PC-9 (cell line): ENCODE measurements at regions not wholly inside any gene's neighbourhood (a gene's known extent, or its start where the extent isn't known, plus 50 kb on each side); places are given as distances from the start of the nearest gene placed in this dataset.

ENCODE experiments used
- EZH2 ChIP-seq: fragments of 200-600 bp; sonication (generic); IDR thresholded peaks from 2 replicates; pipeline ENCODE4 v1.8.0; 2017; ENCODE audit warnings: antibody characterized with exemption, low read depth
- TF ChIP-seq, protein P1 (sequence below): fragments of 200-600 bp; sonication (generic); conservative IDR thresholded peaks from 2 replicates; pipeline ENCODE4 v1.6.1; 2017; ENCODE audit warnings: mixed run types, antibody characterized with exemption, mild to moderate bottlenecking, moderate library complexity

- TF ChIP-seq, protein P1, sequence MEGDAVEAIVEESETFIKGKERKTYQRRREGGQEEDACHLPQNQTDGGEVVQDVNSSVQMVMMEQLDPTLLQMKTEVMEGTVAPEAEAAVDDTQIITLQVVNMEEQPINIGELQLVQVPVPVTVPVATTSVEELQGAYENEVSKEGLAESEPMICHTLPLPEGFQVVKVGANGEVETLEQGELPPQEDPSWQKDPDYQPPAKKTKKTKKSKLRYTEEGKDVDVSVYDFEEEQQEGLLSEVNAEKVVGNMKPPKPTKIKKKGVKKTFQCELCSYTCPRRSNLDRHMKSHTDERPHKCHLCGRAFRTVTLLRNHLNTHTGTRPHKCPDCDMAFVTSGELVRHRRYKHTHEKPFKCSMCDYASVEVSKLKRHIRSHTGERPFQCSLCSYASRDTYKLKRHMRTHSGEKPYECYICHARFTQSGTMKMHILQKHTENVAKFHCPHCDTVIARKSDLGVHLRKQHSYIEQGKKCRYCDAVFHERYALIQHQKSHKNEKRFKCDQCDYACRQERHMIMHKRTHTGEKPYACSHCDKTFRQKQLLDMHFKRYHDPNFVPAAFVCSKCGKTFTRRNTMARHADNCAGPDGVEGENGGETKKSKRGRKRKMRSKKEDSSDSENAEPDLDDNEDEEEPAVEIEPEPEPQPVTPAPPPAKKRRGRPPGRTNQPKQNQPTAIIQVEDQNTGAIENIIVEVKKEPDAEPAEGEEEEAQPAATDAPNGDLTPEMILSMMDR, result no peak
- no peak for TF ChIP-seq EZH2
Measured at GRCh38 chr18:41353777-41354528, 601.1 kb upstream of the PIK3C3 start.
